DND-41 (cell line): ENCODE measurements at regions not wholly inside any gene's neighbourhood (a gene's known extent, or its start where the extent isn't known, plus 50 kb on each side); places are given as distances from the start of the nearest gene placed in this dataset.

Source experiments
- ATAC-seq: fragments of 200-7000 bp; cut with Tn5 transposase; 3 replicates; pipeline ENCODE4 v1.9.1; 2021; ENCODE audit warnings: low read depth; ENCODE audit not compliant: insufficient read depth
- DNase-seq: peaks from one replicate; pipeline ENCODE4 v3.0.0-alpha.2; 2020
- H2AFZ ChIP-seq: 2 replicates; pipeline ENCODE4 v1.6.0; 2012; ENCODE audit warnings: low read depth, low read length
- H3K27ac ChIP-seq: 2 replicates; pipeline ENCODE4 v1.5.1; 2012; ENCODE audit warnings: low read length, inconsistent platforms
- H3K27me3 ChIP-seq: fragments of 200-600 bp; sonication (generic); 2 replicates; pipeline ENCODE4 v1.6.0; 2012; ENCODE audit warnings: low read length, mild to moderate bottlenecking, inconsistent platforms; ENCODE audit not compliant: insufficient read depth, poor library complexity
- H3K36me3 ChIP-seq: 2 replicates; pipeline ENCODE4 v1.5.1; 2012; ENCODE audit warnings: low read length, inconsistent platforms; ENCODE audit not compliant: insufficient read depth
- H3K4me1 ChIP-seq: 2 replicates; pipeline ENCODE4 v1.5.1; 2012; ENCODE audit warnings: mild to moderate bottlenecking, low read length; ENCODE audit not compliant: insufficient read depth
- H3K4me2 ChIP-seq: 2 replicates; pipeline ENCODE4 v1.6.0; 2012; ENCODE audit warnings: mild to moderate bottlenecking, moderate library complexity, low read length, inconsistent platforms; ENCODE audit not compliant: insufficient read depth
- H3K4me3 ChIP-seq, 2 experiments: fragments of 200-600 bp in 1 of 2; shearing (Covaris generic) in 1 of 2; 2 replicates each; pipeline ENCODE4 v1.5.1; 2012 to 2016; ENCODE audit warnings: inconsistent platforms in 2 of 2, low read length in 2 of 2, mild to moderate bottlenecking in 2 of 2, low read depth in 1 of 2, moderate library complexity in 1 of 2
- H3K79me2 ChIP-seq: 2 replicates; pipeline ENCODE4 v1.6.0; 2012; ENCODE audit warnings: low read length, inconsistent platforms; ENCODE audit not compliant: insufficient read depth
- H3K9ac ChIP-seq: 2 replicates; pipeline ENCODE4 v1.6.0; 2012; ENCODE audit warnings: low read depth, mild to moderate bottlenecking, inconsistent platforms, low read length, moderate library complexity
- H3K9me3 ChIP-seq: 2 replicates; pipeline ENCODE4 v1.5.1; 2012; ENCODE audit warnings: low read length, moderate library complexity, mild to moderate bottlenecking, inconsistent platforms; ENCODE audit not compliant: insufficient read depth, severe bottlenecking
- H4K20me1 ChIP-seq: 2 replicates; pipeline ENCODE4 v1.6.0; 2012; ENCODE audit warnings: low read length; ENCODE audit not compliant: insufficient read depth
- EZH2 ChIP-seq: IDR thresholded peaks from 3 replicates; pipeline ENCODE4 v1.6.1; 2012; ENCODE audit warnings: borderline replicate concordance, low read depth, mild to moderate bottlenecking, moderate library complexity, low read length, inconsistent platforms; ENCODE audit not compliant: severe bottlenecking
- TF ChIP-seq, protein P1 (sequence below): IDR thresholded peaks from 2 replicates; pipeline ENCODE4 v1.5.1; 2012; ENCODE audit warnings: borderline replicate concordance, low read length, moderate library complexity, mild to moderate bottlenecking; ENCODE audit not compliant: poor library complexity, severe bottlenecking; ENCODE audit errors: extremely low read depth

DNA sequence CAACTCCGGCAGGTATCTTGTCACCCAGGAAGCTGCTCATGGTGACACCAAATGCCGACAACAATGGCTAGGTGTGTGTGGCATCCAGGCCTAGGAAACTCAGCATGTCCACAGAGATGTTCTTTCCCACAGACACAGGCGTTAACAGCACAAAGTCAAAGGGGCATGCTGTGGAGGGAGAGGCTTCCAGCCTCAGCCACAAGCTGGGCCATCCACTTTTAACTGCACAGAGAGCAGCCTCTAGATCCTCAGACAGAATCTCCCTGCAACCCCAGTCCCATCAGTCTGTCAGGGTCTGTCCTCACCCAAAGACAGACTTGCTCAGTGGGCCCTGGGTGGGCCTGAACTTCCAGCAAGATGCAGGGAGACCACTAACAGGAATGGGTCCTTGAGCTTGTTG, 58.5 kb upstream of the BCAR3 start:
- H3K4me1 ChIP-seq, result no peaks in the 10 kb centered on the region
- H3K4me2 ChIP-seq, result no peak overlapping the region
- no peaks in the 10 kb centered on the region for H3K27me3 ChIP-seq
- no peak overlapping the region for H3K4me3 ChIP-seq
- no peak overlapping the region for H3K9ac ChIP-seq
- no peak overlapping the region for H2AFZ ChIP-seq
- H3K27ac ChIP-seq, result no peak overlapping the region
- no peaks in the 10 kb centered on the region for H4K20me1 ChIP-seq
- H3K36me3 ChIP-seq, result no peaks in the 10 kb centered on the region
- TF ChIP-seq, protein P1, sequence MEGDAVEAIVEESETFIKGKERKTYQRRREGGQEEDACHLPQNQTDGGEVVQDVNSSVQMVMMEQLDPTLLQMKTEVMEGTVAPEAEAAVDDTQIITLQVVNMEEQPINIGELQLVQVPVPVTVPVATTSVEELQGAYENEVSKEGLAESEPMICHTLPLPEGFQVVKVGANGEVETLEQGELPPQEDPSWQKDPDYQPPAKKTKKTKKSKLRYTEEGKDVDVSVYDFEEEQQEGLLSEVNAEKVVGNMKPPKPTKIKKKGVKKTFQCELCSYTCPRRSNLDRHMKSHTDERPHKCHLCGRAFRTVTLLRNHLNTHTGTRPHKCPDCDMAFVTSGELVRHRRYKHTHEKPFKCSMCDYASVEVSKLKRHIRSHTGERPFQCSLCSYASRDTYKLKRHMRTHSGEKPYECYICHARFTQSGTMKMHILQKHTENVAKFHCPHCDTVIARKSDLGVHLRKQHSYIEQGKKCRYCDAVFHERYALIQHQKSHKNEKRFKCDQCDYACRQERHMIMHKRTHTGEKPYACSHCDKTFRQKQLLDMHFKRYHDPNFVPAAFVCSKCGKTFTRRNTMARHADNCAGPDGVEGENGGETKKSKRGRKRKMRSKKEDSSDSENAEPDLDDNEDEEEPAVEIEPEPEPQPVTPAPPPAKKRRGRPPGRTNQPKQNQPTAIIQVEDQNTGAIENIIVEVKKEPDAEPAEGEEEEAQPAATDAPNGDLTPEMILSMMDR, result no peak
- TF ChIP-seq EZH2, result no peak
- ATAC-seq, result no peak
- no peaks in the 10 kb centered on the region for H3K9me3 ChIP-seq
- no peaks in the 10 kb centered on the region for H3K79me2 ChIP-seq
- no peak for DNase-seq

DNA sequence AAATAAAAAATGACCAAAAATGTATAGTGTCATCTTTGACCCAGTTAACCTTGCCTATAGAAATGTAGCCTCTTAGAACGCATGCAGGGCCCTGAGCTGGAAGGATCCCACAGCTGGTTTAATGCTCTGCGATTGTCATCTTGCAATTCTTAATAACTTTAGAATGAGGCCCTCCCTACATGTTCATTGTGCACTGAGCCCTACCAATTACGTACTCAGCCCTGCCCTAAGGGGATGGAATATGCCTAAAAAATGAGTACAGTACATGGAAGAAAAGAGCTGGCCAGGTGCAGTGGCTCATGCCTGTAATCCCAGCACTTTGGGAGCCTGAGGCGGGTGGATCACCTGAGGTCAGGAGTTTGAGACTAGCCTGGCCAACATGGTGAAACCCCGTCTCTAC, 57.8 kb upstream of the BCAR3 start:
- ATAC-seq (no peak), DNase-seq (no peak)
- H3K4me1 ChIP-seq, result no peaks in the 10 kb centered on the region
- H2AFZ ChIP-seq, result no peak overlapping the region
- H3K9ac ChIP-seq, result no peak overlapping the region
- no peak for TF ChIP-seq EZH2
- TF ChIP-seq, protein P1, result no peak
- H3K27me3 ChIP-seq, result no peaks in the 10 kb centered on the region
- no peaks in the 10 kb centered on the region for H3K36me3 ChIP-seq
- no peaks in the 10 kb centered on the region for H3K79me2 ChIP-seq
- no peak overlapping the region for H3K4me3 ChIP-seq
- no peaks in the 10 kb centered on the region for H3K9me3 ChIP-seq
- H4K20me1 ChIP-seq, result no peaks in the 10 kb centered on the region
- H3K4me2 ChIP-seq, result no peak overlapping the region
- no peak overlapping the region for H3K27ac ChIP-seq

DNA sequence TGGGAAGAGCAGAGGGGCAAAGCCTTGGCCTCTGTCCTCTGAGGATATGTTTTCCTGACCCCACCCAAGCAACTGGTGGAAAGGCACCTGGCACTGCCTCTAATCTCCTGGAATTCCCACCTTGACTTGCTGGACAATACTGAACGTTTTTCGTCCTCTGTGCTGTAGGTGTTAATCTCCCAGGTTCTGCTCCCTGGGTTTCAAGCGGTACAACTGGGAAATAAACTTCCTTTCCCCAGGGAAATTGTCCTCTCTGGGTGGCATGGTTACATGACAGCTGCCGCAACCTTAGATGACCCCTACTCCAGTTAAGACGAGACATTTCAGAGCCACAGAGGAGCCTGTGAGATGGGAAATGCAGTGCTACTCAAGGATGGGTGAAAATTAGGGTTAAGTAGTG, 57.3 kb upstream of the BCAR3 start:
- no peaks in the 10 kb centered on the region for H3K27me3 ChIP-seq
- H3K4me2 ChIP-seq, result no peak overlapping the region
- no peak overlapping the region for H3K27ac ChIP-seq
- H3K9ac ChIP-seq, result no peak overlapping the region
- ATAC-seq (no peak), DNase-seq (no peak)
- no peak overlapping the region for H3K4me3 ChIP-seq
- no peaks in the 10 kb centered on the region for H3K9me3 ChIP-seq
- no peak overlapping the region for H2AFZ ChIP-seq
- H3K79me2 ChIP-seq, result no peaks in the 10 kb centered on the region
- TF ChIP-seq EZH2, result no peak
- TF ChIP-seq, protein P1, result no peak
- H3K36me3 ChIP-seq, result no peaks in the 10 kb centered on the region
- no peaks in the 10 kb centered on the region for H3K4me1 ChIP-seq
- H4K20me1 ChIP-seq, result no peaks in the 10 kb centered on the region

DNA sequence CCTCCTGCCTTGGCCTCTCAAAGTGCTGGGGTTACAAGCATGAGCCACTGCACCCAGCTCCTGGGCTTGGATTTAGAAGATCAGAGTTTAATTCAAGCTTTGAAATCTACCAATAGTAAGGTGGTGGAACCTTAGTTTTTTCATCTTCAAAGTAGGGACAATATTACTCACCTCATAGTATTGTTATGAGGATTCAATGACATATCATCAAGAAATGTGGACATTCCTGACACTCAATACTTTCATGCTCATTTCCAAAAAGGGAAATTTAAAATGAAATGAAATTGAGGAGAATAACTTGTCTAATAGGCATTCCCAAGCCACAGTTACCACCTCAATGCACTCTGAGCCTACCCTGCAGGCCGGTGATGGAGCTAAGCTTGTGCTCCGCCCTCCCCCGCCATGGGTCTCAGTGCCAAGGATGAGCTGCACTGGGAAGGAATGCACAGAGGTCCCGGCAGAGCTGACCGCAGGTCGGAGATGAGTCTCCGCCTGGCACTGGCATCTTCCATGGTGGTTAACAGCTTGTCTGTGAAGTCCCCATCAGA, 56.5 kb upstream of the BCAR3 start:
- Histone ChIP-seq H3K9me3 (no peaks in the 10 kb centered on the region), H2AFZ (no peak overlapping the region), H4K20me1 (no peaks in the 10 kb centered on the region), H3K27ac (no peak overlapping the region), H3K4me1 (no peaks in the 10 kb centered on the region), H3K27me3 (no peaks in the 10 kb centered on the region), H3K79me2 (no peaks in the 10 kb centered on the region), H3K4me2 (no peak overlapping the region), H3K4me3 (no peak overlapping the region), H3K36me3 (no peaks in the 10 kb centered on the region), H3K9ac (no peak overlapping the region)
- TF ChIP-seq, protein P1, result no peak
- no peak for TF ChIP-seq EZH2
- no peak for DNase-seq
- no peak for ATAC-seq
